ENCODE measurements at regions not wholly inside any gene's neighbourhood (a gene's known extent, or its start where the extent isn't known, plus 50 kb on each side); places are given as distances from the start of the nearest gene placed in this dataset.
A peak's percentile ranks its signal among the peaks of the same experiment; 100 is the strongest.

GRCh38 chr21:38123626-38124025 is 133.2 kb upstream of the KCNJ15 start:
- H3K27ac Mint-ChIP-seq = no peak overlapping the region
- TF ChIP-seq CTCF (IDR thresholded peaks at IDR 0.05; ENCODE audit: unreplicated experiment) = no peak
- no peak overlapping the region for H3K4me3 Mint-ChIP-seq (ENCODE audit: low read depth)
- DNase-seq (ENCODE audit: low spot score, unreplicated experiment) = no peak
- H3K27me3 Mint-ChIP-seq = peaks cover 4% of the 10 kb centered on the region
- H3K4me1 Mint-ChIP-seq (ENCODE audit: low read depth) = peaks cover 1% of the 10 kb centered on the region
- H3K36me3 Mint-ChIP-seq (ENCODE audit: insufficient read depth) = no peaks in the 10 kb centered on the region
- peaks cover 4% of the 10 kb centered on the region for H3K9me3 Mint-ChIP-seq (ENCODE audit: low read depth)

DNA sequence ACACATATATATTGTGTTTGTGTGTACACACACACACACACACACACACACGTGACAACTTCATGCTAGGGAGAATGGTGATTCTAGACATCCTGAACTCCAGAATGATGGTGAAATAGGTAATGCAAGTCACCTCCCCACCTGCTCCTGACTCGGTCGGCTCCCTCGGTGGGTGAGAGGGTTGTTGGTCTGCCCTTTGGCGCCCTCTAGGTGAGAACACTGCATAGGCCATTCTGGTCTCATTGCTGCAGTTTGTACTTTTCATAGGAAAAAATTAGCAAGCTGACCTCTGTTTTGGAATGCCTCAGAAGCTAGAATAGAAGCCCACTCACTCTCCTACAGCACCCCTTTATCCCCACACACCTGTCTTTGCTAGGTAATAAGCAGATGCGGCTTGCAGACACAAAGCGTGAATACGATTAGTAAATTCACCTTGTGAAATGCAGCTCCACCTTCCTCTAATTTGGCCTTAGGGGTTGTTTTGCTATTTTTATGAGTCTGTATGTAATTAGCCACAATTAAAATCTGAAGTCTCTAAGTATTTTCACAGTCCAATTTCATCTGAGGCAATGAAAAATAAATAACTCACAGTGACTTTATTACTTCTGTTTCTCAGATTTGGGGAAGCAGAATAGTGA is 130.0 kb upstream of the KCNJ15 start:
- H3K9me3 Mint-ChIP-seq (ENCODE audit: low read depth) = no peaks in the 10 kb centered on the region
- peak; percentile 64 for DNase-seq (ENCODE audit: low spot score, unreplicated experiment)
- no peak overlapping the region for H3K27ac Mint-ChIP-seq
- TF ChIP-seq CTCF (IDR thresholded peaks at IDR 0.05; ENCODE audit: unreplicated experiment) = peak; percentile 83
- peaks cover 9% of the 10 kb centered on the region for H3K27me3 Mint-ChIP-seq
- H3K4me1 Mint-ChIP-seq (ENCODE audit: low read depth) = peaks cover 1% of the 10 kb centered on the region
- no peaks in the 10 kb centered on the region for H3K36me3 Mint-ChIP-seq (ENCODE audit: insufficient read depth)
- no peak overlapping the region for H3K4me3 Mint-ChIP-seq (ENCODE audit: low read depth)

- no peaks in the 10 kb centered on the region for H3K9me3 Mint-ChIP-seq (ENCODE audit: low read depth)
- H3K27ac Mint-ChIP-seq = no peak overlapping the region
- H3K27me3 Mint-ChIP-seq = peaks cover 9% of the 10 kb centered on the region
- DNase-seq (ENCODE audit: low spot score, unreplicated experiment) = no peak
- H3K4me1 Mint-ChIP-seq (ENCODE audit: low read depth) = no peaks in the 10 kb centered on the region
- H3K4me3 Mint-ChIP-seq (ENCODE audit: low read depth) = no peak overlapping the region
- no peak for TF ChIP-seq CTCF (IDR thresholded peaks at IDR 0.05; ENCODE audit: unreplicated experiment)
- H3K36me3 Mint-ChIP-seq (ENCODE audit: insufficient read depth) = no peaks in the 10 kb centered on the region
These were observed 127.1 kb upstream of the KCNJ15 start for GRCh38 chr21:38129711-38130110.

DNA sequence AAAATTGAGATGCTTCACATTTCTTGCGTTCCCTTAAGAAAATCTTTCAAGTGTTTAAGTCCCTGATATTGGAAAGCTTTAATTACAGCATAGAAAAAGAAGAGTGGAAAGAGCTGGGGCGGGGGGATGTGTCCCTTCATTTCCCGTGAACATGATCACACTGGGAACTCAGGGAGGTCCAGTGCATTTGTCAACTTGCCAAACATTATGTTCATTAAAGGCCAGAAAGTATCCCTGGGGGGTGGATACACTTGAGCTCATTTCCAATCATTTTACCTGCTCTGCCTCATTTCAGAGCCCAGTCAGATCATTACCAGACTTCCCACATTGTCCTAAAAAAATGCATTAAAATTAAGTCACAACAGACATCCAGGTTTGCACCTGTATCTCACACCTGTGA is 123.6 kb upstream of the KCNJ15 start:
- TF ChIP-seq CTCF (IDR thresholded peaks at IDR 0.05; ENCODE audit: unreplicated experiment) = no peak
- no peaks in the 10 kb centered on the region for H3K36me3 Mint-ChIP-seq (ENCODE audit: insufficient read depth)
- peaks cover 9% of the 10 kb centered on the region for H3K27me3 Mint-ChIP-seq
- H3K4me1 Mint-ChIP-seq (ENCODE audit: low read depth) = no peaks in the 10 kb centered on the region
- H3K4me3 Mint-ChIP-seq (ENCODE audit: low read depth) = no peak overlapping the region
- no peak for DNase-seq (ENCODE audit: low spot score, unreplicated experiment)
- H3K27ac Mint-ChIP-seq = no peak overlapping the region
- H3K9me3 Mint-ChIP-seq (ENCODE audit: low read depth) = no peaks in the 10 kb centered on the region

- H3K27me3 Mint-ChIP-seq = peaks cover 3% of the 10 kb centered on the region
- no peak overlapping the region for H3K27ac Mint-ChIP-seq
- DNase-seq (ENCODE audit: low spot score, unreplicated experiment) = no peak
- H3K4me1 Mint-ChIP-seq (ENCODE audit: low read depth) = no peaks in the 10 kb centered on the region
- no peaks in the 10 kb centered on the region for H3K9me3 Mint-ChIP-seq (ENCODE audit: low read depth)
- no peak for TF ChIP-seq CTCF (IDR thresholded peaks at IDR 0.05; ENCODE audit: unreplicated experiment)
- H3K36me3 Mint-ChIP-seq (ENCODE audit: insufficient read depth) = no peaks in the 10 kb centered on the region
- H3K4me3 Mint-ChIP-seq (ENCODE audit: low read depth) = no peak overlapping the region
These were observed 122.5 kb upstream of the KCNJ15 start for GRCh38 chr21:38134084-38134873.
